GM12878 (cell line): ENCODE measurements at regions not wholly inside any gene's neighbourhood (a gene's known extent, or its start where the extent isn't known, plus 50 kb on each side); places are given as distances from the start of the nearest gene placed in this dataset.

Experiments used
- ATAC-seq: fragments of 200-7000 bp; cut with Tn5 transposase; 3 replicates; pipeline ENCODE4 v1.9.1; 2020; ENCODE audit warnings: mild to moderate bottlenecking, moderate library complexity
- BruUV-seq: library from RNA; stranded (reverse); fragments of 400-500 nt; replicated peaks from 2 replicates; lab custom pipeline; 2021; lab: Mats Ljungman, UMichigan
- CTCF ChIA-PET: fragments of 300-600 bp; sonication (Branson Sonifier 250); formaldehyde crosslinking; extraction: SDS; loops from one replicate; lab custom pipeline; 2021; ENCODE audit warnings: inconsistent platforms; lab: Yijun Ruan, JAX
- POLR2A ChIA-PET: fragments of 350-600 bp; formaldehyde crosslinking; extraction: SDS; loops from one replicate; lab custom pipeline; 2021; ENCODE audit warnings: inconsistent platforms; lab: Charles Lee
- RAD21 ChIA-PET: fragments of 300-600 bp; sonication (Branson Sonifier 250); formaldehyde crosslinking; loops from one replicate; lab custom pipeline; 2023; ENCODE audit warnings: antibody characterized with exemption; ENCODE audit not compliant: unreplicated experiment; lab: Charles Lee
- SMC1A ChIA-PET: fragments of 300-600 bp; sonication (Branson Sonifier 250); formaldehyde crosslinking; loops from one replicate; lab custom pipeline; 2023; ENCODE audit not compliant: unreplicated experiment, uncharacterized antibody; lab: Charles Lee
- DNase-seq: peaks from one replicate; pipeline ENCODE4 v3.0.0-alpha.2; 2011; ENCODE audit warnings: low read depth, low spot score
- FAIRE-seq: peaks from 3 replicates; lab custom pipeline; 2011; peaks lifted over from hg19 to GRCh38; lab: Jason Lieb, UNC
- H2AFZ ChIP-seq: 2 replicates; pipeline ENCODE4 v1.6.0; 2011; ENCODE audit warnings: low read depth, low read length, control low read depth; ENCODE audit not compliant: control insufficient read depth
- H3K27ac ChIP-seq: 2 replicates; pipeline ENCODE4 v1.5.1; 2011; ENCODE audit warnings: control low read depth; ENCODE audit not compliant: control insufficient read depth, insufficient read depth
- H3K27me3 ChIP-seq, 2 experiments: replicated peaks in 1 of 2; 2 replicates each; pipeline versions ENCODE4 v1.6.0 to v1.6.1; 2011; ENCODE audit warnings: low read length in 1 of 2; ENCODE audit not compliant: control insufficient read depth in 2 of 2, insufficient read depth in 2 of 2
- H3K36me3 ChIP-seq, 2 experiments: 2 replicates each; pipeline ENCODE4 v1.5.1; 2011; ENCODE audit warnings: low read length in 1 of 2; ENCODE audit not compliant: control insufficient read depth in 2 of 2, insufficient read depth in 2 of 2
- H3K4me1 ChIP-seq: 2 replicates; pipeline ENCODE4 v1.6.1; 2011; ENCODE audit warnings: mild to moderate bottlenecking, low read length, moderate library complexity, mixed read lengths; ENCODE audit not compliant: control insufficient read depth, insufficient read depth
- H3K4me2 ChIP-seq: 2 replicates; pipeline ENCODE4 v1.6.0; 2011; ENCODE audit warnings: control low read depth; ENCODE audit not compliant: control insufficient read depth, insufficient read depth
- H3K4me3 ChIP-seq: fragments of 200-600 bp; sonication (generic); 2 replicates; pipeline ENCODE4 v1.5.1; 2016
- H3K79me2 ChIP-seq: 2 replicates; pipeline ENCODE4 v1.6.0; 2011; ENCODE audit warnings: low read length; ENCODE audit not compliant: control insufficient read depth, insufficient read depth
- H3K9ac ChIP-seq: 2 replicates; pipeline ENCODE4 v1.8.0; 2011; ENCODE audit warnings: low read length, control low read depth, mixed read lengths; ENCODE audit not compliant: control insufficient read depth, insufficient read depth
- H3K9me3 ChIP-seq: replicated peaks from 3 replicates; pipeline ENCODE4 v1.5.1; 2011; ENCODE audit warnings: mild to moderate bottlenecking, low read length; ENCODE audit not compliant: control insufficient read depth, insufficient read depth
- H4K20me1 ChIP-seq: 2 replicates; pipeline ENCODE4 v1.6.0; 2011; ENCODE audit not compliant: control insufficient read depth, insufficient read depth
- CBX5 ChIP-seq: sonication (generic); IDR thresholded peaks from 2 replicates; pipeline ENCODE4 v1.6.1; 2016; ENCODE audit warnings: low read depth, moderate library complexity, mild to moderate bottlenecking, inconsistent platforms
- MEF2B ChIP-seq: fragments of 450-650 bp; IDR thresholded peaks from 2 replicates; pipeline ENCODE4 v1.6.1; 2018; ENCODE audit warnings: mild to moderate bottlenecking, moderate library complexity; ENCODE audit not compliant: partially characterized antibody, poor library complexity, severe bottlenecking
- MTA3 ChIP-seq: IDR thresholded peaks from 2 replicates; pipeline ENCODE4 v1.6.1; 2012; ENCODE audit warnings: low read length, inconsistent platforms, borderline replicate concordance
- PAX5 ChIP-seq: IDR thresholded peaks from 2 replicates; pipeline ENCODE4 v1.6.1; 2011; ENCODE audit warnings: low read depth, low read length, borderline replicate concordance
- WGBS: methylation state at CpG from one replicate; pipeline ENCODE4 v1.1.6; 2016; ENCODE audit warnings: low lambda C conversion rate; ENCODE audit not compliant: insufficient replicate concordance, insufficient coverage; ENCODE audit errors: missing lambda C conversion rate; 5-methylcytosine and 5-hydroxymethylcytosine counted together
- in situ Hi-C: fragments of 300-500 bp; cut with MboI; formaldehyde crosslinking; loops from 9 replicates; pipeline ENCODE4 v1.14.3; 2018; ENCODE audit warnings: mixed read lengths
- intact Hi-C: fragments of 100-400 bp; cut with micrococcal nuclease; formaldehyde crosslinking; loops from one replicate; pipeline ENCODE4 v1.14.2; 2022; ENCODE audit not compliant: unreplicated experiment
- TF ChIP-seq, protein P1 (sequence below): fragments of 450-650 bp; IDR thresholded peaks from 2 replicates; pipeline ENCODE4 v1.6.1; 2017; ENCODE audit warnings: mild to moderate bottlenecking, moderate library complexity

- H3K27ac ChIP-seq, result no peak overlapping the region
- no peak for TF ChIP-seq PAX5
- no peak for TF ChIP-seq MEF2B
- TF ChIP-seq, protein P1, sequence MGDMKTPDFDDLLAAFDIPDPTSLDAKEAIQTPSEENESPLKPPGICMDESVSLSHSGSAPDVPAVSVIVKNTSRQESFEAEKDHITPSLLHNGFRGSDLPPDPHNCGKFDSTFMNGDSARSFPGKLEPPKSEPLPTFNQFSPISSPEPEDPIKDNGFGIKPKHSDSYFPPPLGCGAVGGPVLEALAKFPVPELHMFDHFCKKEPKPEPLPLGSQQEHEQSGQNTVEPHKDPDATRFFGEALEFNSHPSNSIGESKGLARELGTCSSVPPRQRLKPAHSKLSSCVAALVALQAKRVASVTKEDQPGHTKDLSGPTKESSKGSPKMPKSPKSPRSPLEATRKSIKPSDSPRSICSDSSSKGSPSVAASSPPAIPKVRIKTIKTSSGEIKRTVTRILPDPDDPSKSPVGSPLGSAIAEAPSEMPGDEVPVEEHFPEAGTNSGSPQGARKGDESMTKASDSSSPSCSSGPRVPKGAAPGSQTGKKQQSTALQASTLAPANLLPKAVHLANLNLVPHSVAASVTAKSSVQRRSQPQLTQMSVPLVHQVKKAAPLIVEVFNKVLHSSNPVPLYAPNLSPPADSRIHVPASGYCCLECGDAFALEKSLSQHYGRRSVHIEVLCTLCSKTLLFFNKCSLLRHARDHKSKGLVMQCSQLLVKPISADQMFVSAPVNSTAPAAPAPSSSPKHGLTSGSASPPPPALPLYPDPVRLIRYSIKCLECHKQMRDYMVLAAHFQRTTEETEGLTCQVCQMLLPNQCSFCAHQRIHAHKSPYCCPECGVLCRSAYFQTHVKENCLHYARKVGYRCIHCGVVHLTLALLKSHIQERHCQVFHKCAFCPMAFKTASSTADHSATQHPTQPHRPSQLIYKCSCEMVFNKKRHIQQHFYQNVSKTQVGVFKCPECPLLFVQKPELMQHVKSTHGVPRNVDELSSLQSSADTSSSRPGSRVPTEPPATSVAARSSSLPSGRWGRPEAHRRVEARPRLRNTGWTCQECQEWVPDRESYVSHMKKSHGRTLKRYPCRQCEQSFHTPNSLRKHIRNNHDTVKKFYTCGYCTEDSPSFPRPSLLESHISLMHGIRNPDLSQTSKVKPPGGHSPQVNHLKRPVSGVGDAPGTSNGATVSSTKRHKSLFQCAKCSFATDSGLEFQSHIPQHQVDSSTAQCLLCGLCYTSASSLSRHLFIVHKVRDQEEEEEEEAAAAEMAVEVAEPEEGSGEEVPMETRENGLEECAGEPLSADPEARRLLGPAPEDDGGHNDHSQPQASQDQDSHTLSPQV, result no peak
- no peak for TF ChIP-seq CBX5
- no peak for TF ChIP-seq MTA3
- in situ Hi-C loops, result no loop called here
These were observed 261.8 kb downstream of the FOXD2 start for GRCh38 chr1:47699492-47700235.

More at GRCh38 chr1:47699492-47700235, 261.8 kb downstream of the FOXD2 start:
- ChIA-PET POLR2A (no interaction called here), RAD21 (no interaction called here), CTCF (interaction anchor here (1.0 kb wide), 1 partner anchor 11 kb away, joined by 3 read pairs; no protein-coding TSS in a partner anchor), SMC1A (no interaction called here)
- WGBS, result 36% methylated on average over 5 of the region's 5 CpGs
- Histone ChIP-seq H2AFZ (no peak overlapping the region), H3K4me3 (no peak overlapping the region), H4K20me1 (no peaks in the 10 kb centered on the region), H3K4me1 (no peaks in the 10 kb centered on the region), H3K9me3 (no peaks in the 10 kb centered on the region), H3K4me2 (no peak overlapping the region), H3K9ac (no peak overlapping the region), H3K79me2 (no peaks in the 10 kb centered on the region), H3K27me3 (no peaks in the 10 kb centered on the region; a peak in 1 of 4 replicates), H3K36me3 (no peaks in the 10 kb centered on the region)
- no TSS peak for BruUV-seq
- DNase-seq (no peak), FAIRE-seq (no peak), ATAC-seq (no peak)
- intact Hi-C loops, result no loop called here
